Hindlimb muscle (tissue), 1 donor: ENCODE measurements at regions not wholly inside any gene's neighbourhood (a gene's known extent, or its start where the extent isn't known, plus 50 kb on each side); places are given as distances from the start of the nearest gene placed in this dataset.

Source experiments
- DNase-seq: peaks from one replicate; pipeline ENCODE4 v3.0.0-alpha.2; 2013

DNA sequence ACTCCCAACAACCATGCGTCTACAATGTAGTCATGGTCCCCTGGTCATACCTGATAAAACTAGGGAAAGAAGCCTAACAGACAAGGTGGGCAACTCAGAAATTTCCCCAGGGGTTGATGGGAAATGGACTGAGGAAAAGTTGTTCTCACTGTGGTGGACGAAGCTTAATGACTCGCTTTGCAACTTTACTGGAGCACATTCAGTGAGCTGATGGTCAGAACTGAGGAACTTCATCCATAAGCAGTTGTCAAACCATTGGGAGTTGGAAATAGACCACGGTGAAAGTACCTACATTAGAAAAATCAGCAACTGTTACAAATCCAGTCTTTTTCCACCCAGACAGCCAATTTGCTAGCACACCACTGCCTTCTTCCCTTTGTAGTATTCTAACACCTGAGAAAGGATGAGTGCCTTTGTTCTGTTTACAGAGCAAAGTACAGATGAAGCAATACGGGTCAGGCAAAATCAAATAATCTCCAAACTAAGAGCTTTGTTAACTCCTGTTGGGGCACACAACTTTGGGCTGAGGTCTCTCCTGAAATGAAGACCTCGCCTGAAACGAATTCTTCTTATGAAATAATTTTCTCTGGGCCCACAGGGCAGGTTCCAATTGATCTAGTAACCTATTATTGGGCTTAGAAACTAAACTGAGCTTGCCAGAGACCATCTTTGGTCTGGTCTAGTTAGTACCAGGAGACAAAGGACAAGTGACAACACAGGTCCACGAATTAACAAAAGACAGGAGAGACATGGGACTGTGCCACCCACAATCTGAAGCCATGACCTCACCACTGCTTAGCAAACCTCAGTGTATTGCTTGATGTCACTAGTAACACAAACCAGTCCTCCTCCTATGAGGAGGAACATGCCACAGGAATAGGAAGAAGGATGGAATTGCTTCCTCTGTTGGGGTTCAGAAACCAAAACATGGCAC lies 58.9 kb upstream of the NFKB1 start:
- no peak for DNase-seq

DNA sequence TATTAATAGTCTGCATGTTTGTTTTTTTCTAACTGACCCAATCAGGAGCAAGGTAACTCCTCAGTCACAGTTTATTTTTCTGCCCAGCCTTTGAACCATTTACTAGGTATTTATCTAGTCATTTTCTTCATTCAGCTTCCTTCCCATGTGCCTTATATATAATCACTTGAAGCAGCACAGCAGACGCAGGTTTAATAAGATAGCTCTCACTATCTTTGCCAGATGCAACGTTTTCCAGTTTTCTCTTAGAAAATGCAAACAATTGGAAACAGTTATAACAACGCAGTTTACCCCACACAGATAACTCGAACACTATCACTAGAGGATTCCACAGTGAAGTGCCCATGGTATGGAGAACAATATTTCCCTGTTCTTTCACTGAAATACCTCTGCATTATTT lies 56.4 kb upstream of the NFKB1 start:
- no peak for DNase-seq

DNA sequence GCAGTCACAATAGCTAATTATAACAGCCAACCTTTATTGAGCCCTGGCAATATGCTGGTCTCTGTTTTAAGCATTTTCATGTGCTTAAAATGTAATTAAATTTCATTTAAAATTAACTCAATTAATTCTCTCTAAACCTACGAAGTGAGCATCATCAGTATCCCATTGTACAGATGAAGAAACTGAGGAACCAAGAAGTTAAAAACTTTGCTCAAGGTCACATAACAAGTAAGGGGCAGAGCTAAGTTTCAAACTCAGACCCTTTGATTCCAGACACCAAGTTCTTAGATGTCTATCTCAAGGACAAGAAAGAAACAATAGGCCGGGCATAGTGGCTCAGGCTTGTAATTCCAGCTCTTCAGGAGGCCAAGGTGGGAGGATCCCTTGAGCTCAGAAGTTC lies 55.9 kb upstream of the NFKB1 start:
- no peak for DNase-seq

DNA sequence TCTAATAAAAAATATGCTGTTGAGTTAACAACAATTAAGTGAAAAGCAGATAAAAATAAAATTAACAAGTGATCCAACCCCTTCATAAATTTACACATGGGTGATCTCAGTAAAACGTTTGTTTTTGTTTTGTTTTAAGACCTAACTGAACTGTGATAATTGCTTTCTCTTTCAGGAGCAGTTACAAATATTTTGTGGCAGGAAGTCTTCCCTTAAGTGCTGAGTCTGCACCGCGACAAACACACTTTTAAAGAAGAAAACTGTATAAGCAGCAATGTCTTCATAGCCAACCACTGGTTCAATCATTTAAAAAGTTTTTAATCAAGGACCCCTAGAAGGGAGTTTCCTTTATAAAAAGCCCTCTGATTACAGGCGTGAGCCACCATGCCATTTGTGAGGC lies 53.7 kb upstream of the NFKB1 start:
- no peak for DNase-seq

DNA sequence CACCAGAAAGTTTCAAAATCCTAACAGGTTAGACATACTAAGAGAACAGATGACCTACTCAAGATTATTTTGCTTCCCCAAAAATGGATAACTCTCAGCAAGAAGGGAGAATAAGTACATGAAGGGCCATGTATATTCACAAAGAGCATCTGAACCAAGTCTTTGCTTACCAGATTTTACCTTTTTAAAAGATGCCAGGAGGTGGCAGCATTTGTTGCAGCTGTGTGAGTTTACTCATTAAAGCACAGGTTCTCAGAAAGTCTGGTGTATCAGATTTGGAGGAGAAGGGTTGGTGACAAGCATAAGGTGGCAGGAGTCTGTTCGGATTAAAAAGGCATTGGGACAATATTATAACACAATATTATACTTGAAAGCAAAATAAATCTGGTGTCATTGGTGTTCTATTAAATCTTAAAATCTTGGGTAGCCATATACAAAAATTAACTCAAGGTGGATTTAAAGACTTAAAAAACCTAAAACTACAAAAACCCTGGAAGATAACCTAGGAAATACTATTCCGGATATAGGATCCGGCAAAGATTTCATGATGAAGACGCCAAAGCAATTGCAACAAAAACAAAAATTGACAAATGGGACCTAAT lies 51.3 kb upstream of the NFKB1 start:
- DNase-seq = peak; percentile 49

DNA sequence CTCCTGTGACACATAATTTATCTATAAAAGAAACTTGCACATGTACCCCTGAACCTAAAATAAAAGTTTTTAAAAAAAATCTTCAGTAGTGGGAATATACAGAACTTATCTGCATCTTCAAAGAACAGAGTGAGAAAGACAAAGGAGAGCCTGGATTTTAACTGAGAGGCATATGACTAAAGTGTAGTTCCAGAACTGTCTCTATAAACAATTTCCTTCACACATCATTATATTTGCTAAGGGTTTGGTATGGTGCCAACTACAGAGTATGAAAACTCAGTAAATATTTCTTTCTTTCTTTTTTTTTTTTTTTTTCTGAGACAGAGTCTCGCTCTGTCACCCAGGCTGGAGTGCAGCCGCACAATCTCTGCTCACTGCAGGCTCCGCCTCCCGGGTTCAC lies 49.9 kb upstream of the NFKB1 start:
- DNase-seq = no peak
